Panc1 (cell line): ENCODE measurements at regions not wholly inside any gene's neighbourhood (a gene's known extent, or its start where the extent isn't known, plus 50 kb on each side); places are given as distances from the start of the nearest gene placed in this dataset.

Experiments
- ATAC-seq: fragments of 200-7000 bp; cut with Tn5 transposase; 2 replicates; pipeline ENCODE4 v1.9.1; 2020; ENCODE audit warnings: mild to moderate bottlenecking, moderate library complexity
- BruUV-seq: library from RNA; stranded (reverse); fragments of 400-500 nt; replicated peaks from 2 replicates; lab custom pipeline; 2021; lab: Mats Ljungman, UMichigan
- CTCF ChIA-PET: fragments of 300-600 bp; sonication (Branson Sonifier 250); formaldehyde crosslinking; loops from one replicate; lab custom pipeline; 2022; ENCODE audit warnings: antibody characterized with exemption; lab: Charles Lee
- POLR2A ChIA-PET: fragments of 300-600 bp; sonication (Branson Sonifier 250); formaldehyde crosslinking; loops from one replicate; lab custom pipeline; 2022; ENCODE audit warnings: antibody characterized with exemption; lab: Charles Lee
- DNase-seq: peaks from one replicate; pipeline ENCODE4 v3.0.0-alpha.2; 2010; ENCODE audit warnings: low read depth, low spot score
- H3K27ac ChIP-seq: 2 replicates; pipeline ENCODE4 v1.5.1; 2011; ENCODE audit warnings: mild to moderate bottlenecking, low read length, inconsistent platforms
- H3K27me3 ChIP-seq: fragments of 200-500 bp; sonication (Bioruptor generic); 2 replicates; pipeline ENCODE4 v1.6.0; 2014; ENCODE audit warnings: low read length, inconsistent platforms; ENCODE audit not compliant: control insufficient read depth, insufficient read depth
- H3K36me3 ChIP-seq: fragments of 200-500 bp; sonication (Bioruptor generic); 2 replicates; pipeline ENCODE4 v1.5.1; 2014; ENCODE audit warnings: inconsistent platforms, mild to moderate bottlenecking, low read length, moderate library complexity; ENCODE audit not compliant: control insufficient read depth, insufficient read depth
- H3K4me1 ChIP-seq: 2 replicates; pipeline ENCODE4 v1.5.1; 2011; ENCODE audit warnings: inconsistent platforms, mild to moderate bottlenecking, low read length, moderate library complexity; ENCODE audit not compliant: control insufficient read depth, insufficient read depth
- H3K4me3 ChIP-seq, 2 experiments: 2 replicates each; pipeline ENCODE4 v1.5.1; 2011 to 2012; ENCODE audit warnings: low read depth in 2 of 2, low read length in 2 of 2, mild to moderate bottlenecking in 2 of 2, inconsistent platforms in 1 of 2, moderate library complexity in 1 of 2
- H3K9me3 ChIP-seq: fragments of 200-500 bp; sonication (Bioruptor generic); 2 replicates; pipeline ENCODE4 v1.5.1; 2014; ENCODE audit warnings: low read depth, mild to moderate bottlenecking, inconsistent platforms, low read length, moderate library complexity; ENCODE audit not compliant: control insufficient read depth, insufficient read depth
- POLR2AphosphoS5 ChIP-seq: IDR thresholded peaks from 2 replicates; pipeline ENCODE4 v1.6.1; 2012; ENCODE audit warnings: mild to moderate bottlenecking, low read depth, low read length, moderate library complexity
- SIN3A ChIP-seq: IDR thresholded peaks from 2 replicates; pipeline ENCODE4 v1.6.1; 2012; ENCODE audit warnings: low read depth, mild to moderate bottlenecking, low read length, moderate library complexity, borderline replicate concordance; ENCODE audit not compliant: insufficient read depth
- TCF7L2 ChIP-seq: IDR thresholded peaks from 2 replicates; pipeline ENCODE4 v1.6.1; 2011; ENCODE audit warnings: mild to moderate bottlenecking, low read depth, low read length, inconsistent platforms
- in situ Hi-C: cut with HindIII; loops from 2 replicates; pipeline ENCODE4 v1.10.0; 2016; ENCODE audit warnings: low sequenced_read_pairs, low pct_unique_long_range_greater_than_20kb
- intact Hi-C: fragments of 100-400 bp; cut with micrococcal nuclease; formaldehyde crosslinking; loops from one replicate; pipeline ENCODE4 v1.10.0; 2022; ENCODE audit not compliant: unreplicated experiment
- TF ChIP-seq, protein P1 (sequence below), 2 experiments: IDR thresholded peaks; 2 replicates each; pipeline ENCODE4 v1.6.1; 2011 to 2012; ENCODE audit warnings: low read depth in 2 of 2, control low read depth in 1 of 2, low read length in 1 of 2, mild to moderate bottlenecking in 1 of 2, moderate library complexity in 1 of 2; ENCODE audit not compliant: insufficient read depth in 1 of 2
- TF ChIP-seq, protein P2 (sequence below): fragments of 450-650 bp; IDR thresholded peaks from 2 replicates; pipeline ENCODE4 v1.5.1; 2017; ENCODE audit warnings: mild to moderate bottlenecking

DNA sequence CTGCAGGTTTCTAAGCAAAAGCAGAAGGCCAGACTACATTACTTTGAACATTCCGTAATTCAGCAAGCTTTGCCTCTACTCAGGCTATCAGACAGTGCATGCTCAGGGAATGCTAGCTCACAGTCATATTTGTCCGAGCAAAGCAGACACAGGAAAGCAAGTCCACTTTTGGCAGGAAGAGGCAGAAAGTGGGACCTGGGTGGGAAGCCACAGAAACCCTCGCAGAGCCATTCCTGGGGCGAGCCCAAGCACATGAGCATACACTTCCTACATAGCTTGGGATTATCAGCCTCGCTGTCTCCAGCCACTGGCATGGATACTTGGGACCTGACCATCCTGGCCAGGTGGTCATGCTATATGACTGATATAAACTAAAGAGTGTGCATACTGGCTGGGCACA is 113.3 kb downstream of the TRIM29 start:
- Histone ChIP-seq H3K36me3 (no peaks in the 10 kb centered on the region), H3K9me3 (no peaks in the 10 kb centered on the region), H3K27ac (no peak overlapping the region), H3K27me3 (peaks cover 3% of the 10 kb centered on the region), H3K4me3 (no peak overlapping the region), H3K4me1 (no peaks in the 10 kb centered on the region)
- no TSS peak for BruUV-seq
- ATAC-seq, result no peak
- CTCF ChIA-PET, result no interaction called here
- no peak for DNase-seq
- POLR2A ChIA-PET, result no interaction called here
- in situ Hi-C loops, result no loop called here
- TF ChIP-seq, protein P1, sequence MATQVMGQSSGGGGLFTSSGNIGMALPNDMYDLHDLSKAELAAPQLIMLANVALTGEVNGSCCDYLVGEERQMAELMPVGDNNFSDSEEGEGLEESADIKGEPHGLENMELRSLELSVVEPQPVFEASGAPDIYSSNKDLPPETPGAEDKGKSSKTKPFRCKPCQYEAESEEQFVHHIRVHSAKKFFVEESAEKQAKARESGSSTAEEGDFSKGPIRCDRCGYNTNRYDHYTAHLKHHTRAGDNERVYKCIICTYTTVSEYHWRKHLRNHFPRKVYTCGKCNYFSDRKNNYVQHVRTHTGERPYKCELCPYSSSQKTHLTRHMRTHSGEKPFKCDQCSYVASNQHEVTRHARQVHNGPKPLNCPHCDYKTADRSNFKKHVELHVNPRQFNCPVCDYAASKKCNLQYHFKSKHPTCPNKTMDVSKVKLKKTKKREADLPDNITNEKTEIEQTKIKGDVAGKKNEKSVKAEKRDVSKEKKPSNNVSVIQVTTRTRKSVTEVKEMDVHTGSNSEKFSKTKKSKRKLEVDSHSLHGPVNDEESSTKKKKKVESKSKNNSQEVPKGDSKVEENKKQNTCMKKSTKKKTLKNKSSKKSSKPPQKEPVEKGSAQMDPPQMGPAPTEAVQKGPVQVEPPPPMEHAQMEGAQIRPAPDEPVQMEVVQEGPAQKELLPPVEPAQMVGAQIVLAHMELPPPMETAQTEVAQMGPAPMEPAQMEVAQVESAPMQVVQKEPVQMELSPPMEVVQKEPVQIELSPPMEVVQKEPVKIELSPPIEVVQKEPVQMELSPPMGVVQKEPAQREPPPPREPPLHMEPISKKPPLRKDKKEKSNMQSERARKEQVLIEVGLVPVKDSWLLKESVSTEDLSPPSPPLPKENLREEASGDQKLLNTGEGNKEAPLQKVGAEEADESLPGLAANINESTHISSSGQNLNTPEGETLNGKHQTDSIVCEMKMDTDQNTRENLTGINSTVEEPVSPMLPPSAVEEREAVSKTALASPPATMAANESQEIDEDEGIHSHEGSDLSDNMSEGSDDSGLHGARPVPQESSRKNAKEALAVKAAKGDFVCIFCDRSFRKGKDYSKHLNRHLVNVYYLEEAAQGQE (IDR thresholded peaks at IDR 0.05; ENCODE audit: insufficient read depth in 1 of 2, low read depth in 2 of 2, low read length in 1 of 2), result no peak
- intact Hi-C loops, result no loop called here

DNA sequence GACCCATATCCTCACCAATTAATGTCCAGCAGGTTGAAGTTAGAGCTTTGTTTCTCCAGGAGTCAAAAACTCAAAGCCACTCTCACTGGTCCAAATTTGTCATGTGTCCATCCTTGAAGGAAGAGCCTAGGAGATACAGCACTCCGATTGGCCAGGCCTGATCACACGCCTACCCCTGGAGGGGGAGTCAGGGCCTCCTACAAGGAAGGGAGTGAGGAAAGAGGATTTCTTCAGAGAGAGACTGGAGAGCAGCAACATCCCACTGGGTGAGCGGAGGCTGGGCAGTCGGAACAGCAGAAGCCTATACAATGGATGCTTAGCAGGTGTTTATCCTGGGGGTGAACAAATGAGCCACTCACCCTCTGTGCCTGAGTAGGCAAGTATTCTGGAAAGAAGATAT is 113.9 kb downstream of the TRIM29 start:
- intact Hi-C loops (no loop called here), in situ Hi-C loops (no loop called here)
- H3K4me3 ChIP-seq, result no peak overlapping the region
- no peaks in the 10 kb centered on the region for H3K36me3 ChIP-seq
- H3K27me3 ChIP-seq, result peaks cover 3% of the 10 kb centered on the region
- no peaks in the 10 kb centered on the region for H3K4me1 ChIP-seq
- ATAC-seq (no peak), DNase-seq (no peak)
- H3K9me3 ChIP-seq, result no peaks in the 10 kb centered on the region
- TF ChIP-seq POLR2AphosphoS5, result no peak
- TF ChIP-seq, protein P1 (IDR thresholded peaks at IDR 0.05; ENCODE audit: insufficient read depth in 1 of 2, low read depth in 2 of 2, low read length in 1 of 2), result no peak
- no peak for TF ChIP-seq TCF7L2
- TF ChIP-seq, protein P2, sequence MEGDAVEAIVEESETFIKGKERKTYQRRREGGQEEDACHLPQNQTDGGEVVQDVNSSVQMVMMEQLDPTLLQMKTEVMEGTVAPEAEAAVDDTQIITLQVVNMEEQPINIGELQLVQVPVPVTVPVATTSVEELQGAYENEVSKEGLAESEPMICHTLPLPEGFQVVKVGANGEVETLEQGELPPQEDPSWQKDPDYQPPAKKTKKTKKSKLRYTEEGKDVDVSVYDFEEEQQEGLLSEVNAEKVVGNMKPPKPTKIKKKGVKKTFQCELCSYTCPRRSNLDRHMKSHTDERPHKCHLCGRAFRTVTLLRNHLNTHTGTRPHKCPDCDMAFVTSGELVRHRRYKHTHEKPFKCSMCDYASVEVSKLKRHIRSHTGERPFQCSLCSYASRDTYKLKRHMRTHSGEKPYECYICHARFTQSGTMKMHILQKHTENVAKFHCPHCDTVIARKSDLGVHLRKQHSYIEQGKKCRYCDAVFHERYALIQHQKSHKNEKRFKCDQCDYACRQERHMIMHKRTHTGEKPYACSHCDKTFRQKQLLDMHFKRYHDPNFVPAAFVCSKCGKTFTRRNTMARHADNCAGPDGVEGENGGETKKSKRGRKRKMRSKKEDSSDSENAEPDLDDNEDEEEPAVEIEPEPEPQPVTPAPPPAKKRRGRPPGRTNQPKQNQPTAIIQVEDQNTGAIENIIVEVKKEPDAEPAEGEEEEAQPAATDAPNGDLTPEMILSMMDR, result no peak
- TF ChIP-seq SIN3A, result no peak
- BruUV-seq, result no TSS peak
- no peak overlapping the region for H3K27ac ChIP-seq
- CTCF ChIA-PET, result interaction anchor here (0.6 kb wide), 1 partner anchor 32 kb away, joined by 7 read pairs; no protein-coding TSS in a partner anchor
- POLR2A ChIA-PET, result interaction anchor here (0.5 kb wide), 1 partner anchor 9 kb away, joined by 5 read pairs; no protein-coding TSS in a partner anchor
